Lower lobe of right lung (tissue), 2 donors: ENCODE measurements at regions not wholly inside any gene's neighbourhood (a gene's known extent, or its start where the extent isn't known, plus 50 kb on each side); places are given as distances from the start of the nearest gene placed in this dataset.

ENCODE experiments used
- ATAC-seq, 2 donors: fragments of 200-7000 bp; cut with Tn5 transposase; one replicate each; pipeline ENCODE4 v1.9.1; 2020 to 2022; ENCODE audit warnings: mild to moderate bottlenecking in 2 of 2, moderate library complexity in 2 of 2
- DNase-seq: peaks from one replicate; pipeline ENCODE4 v3.0.0-alpha.2; 2020
- H3K27ac ChIP-seq: fragments of 200-600 bp; one replicate; pipeline ENCODE4 v1.8.0; 2022
- H3K27me3 ChIP-seq: fragments of 200-600 bp; one replicate; pipeline ENCODE4 v1.8.0; 2022; ENCODE audit warnings: low read depth
- H3K36me3 ChIP-seq: fragments of 200-600 bp; one replicate; pipeline ENCODE4 v1.8.0; 2022; ENCODE audit warnings: mild to moderate bottlenecking
- H3K4me1 ChIP-seq: fragments of 200-600 bp; one replicate; pipeline ENCODE4 v1.8.0; 2022
- H3K4me3 ChIP-seq: fragments of 200-600 bp; one replicate; pipeline ENCODE4 v1.8.0; 2022; ENCODE audit warnings: mild to moderate bottlenecking
- H3K9me3 ChIP-seq: fragments of 200-600 bp; one replicate; pipeline ENCODE4 v1.8.0; 2022
- CTCF ChIP-seq: fragments of 200-600 bp; IDR thresholded peaks from one replicate; pipeline ENCODE4 v1.8.0; 2022; ENCODE audit warnings: antibody characterized with exemption, mild to moderate bottlenecking
- intact Hi-C: fragments of 100-400 bp; cut with DNase I; formaldehyde crosslinking; loops from one replicate; pipeline ENCODE4 v1.11.0; 2022
- donor health status: DM: no; HTN: yes; CAD: no; lungs with severe emphysema.

- no peaks in the 10 kb centered on the region for H3K27me3 ChIP-seq
- H3K9me3 ChIP-seq = no peaks in the 10 kb centered on the region
- no peaks in the 10 kb centered on the region for H3K4me1 ChIP-seq
- no peak overlapping the region for H3K27ac ChIP-seq
- DNase-seq = no peak
- intact Hi-C loops = no loop called here
- no peak overlapping the region for H3K4me3 ChIP-seq
- no peak for TF ChIP-seq CTCF
- no peaks in the 10 kb centered on the region for H3K36me3 ChIP-seq
- ATAC-seq = no peak
Observed at GRCh38 chr4:132071815-132072214, 1077.3 kb upstream of the PCDH10 start.

DNA sequence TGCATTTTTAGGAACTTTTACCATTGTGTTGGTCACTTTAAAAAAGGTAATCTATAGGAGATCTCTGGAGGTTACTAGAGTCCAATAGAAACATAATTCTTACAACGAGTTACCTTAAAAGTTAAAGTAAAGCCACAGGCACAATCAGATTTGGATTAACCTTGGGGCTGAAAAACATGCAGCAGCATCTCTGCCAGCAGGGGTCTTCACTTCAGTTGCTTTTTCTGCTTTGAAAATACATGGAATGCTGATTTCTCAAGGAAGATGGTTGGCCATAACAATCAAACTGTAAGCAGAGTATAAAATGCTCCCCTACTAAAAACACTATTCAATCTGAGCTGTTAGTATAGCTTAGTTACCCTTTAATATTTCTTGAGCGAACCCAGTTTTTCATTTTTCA is 1072.3 kb upstream of the PCDH10 start:
- Histone ChIP-seq H3K4me1 (no peaks in the 10 kb centered on the region), H3K36me3 (no peaks in the 10 kb centered on the region), H3K4me3 (no peak overlapping the region), H3K9me3 (no peaks in the 10 kb centered on the region), H3K27me3 (no peaks in the 10 kb centered on the region), H3K27ac (no peak overlapping the region)
- no peak for TF ChIP-seq CTCF
- DNase-seq (no peak), ATAC-seq (no peak)
- intact Hi-C loops = no loop called here

DNA sequence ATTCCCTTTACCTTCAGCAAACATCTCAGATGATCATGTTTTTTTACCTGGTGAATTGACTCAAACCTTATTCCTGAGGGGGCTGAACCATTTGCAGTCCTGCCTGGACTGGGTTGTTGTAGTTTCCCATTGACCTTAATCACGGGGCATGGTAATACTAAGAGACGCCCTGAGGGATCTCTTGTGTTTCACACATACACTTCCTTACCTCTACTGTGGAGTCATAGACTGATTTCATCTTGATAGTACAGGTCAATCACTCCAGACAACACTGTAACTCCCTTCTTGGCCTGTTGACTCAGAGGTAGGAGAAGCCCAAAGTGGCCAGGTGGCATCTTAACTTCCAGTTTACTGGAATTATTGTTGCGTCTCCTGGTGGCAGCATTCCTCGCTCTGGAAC is 1064.0 kb upstream of the PCDH10 start:
- Histone ChIP-seq H3K4me1 (no peaks in the 10 kb centered on the region), H3K36me3 (no peaks in the 10 kb centered on the region), H3K27me3 (no peaks in the 10 kb centered on the region), H3K27ac (no peak overlapping the region), H3K4me3 (no peak overlapping the region), H3K9me3 (no peaks in the 10 kb centered on the region)
- no peak for TF ChIP-seq CTCF
- DNase-seq = no peak
- intact Hi-C loops = no loop called here
- no peak for ATAC-seq

GRCh38 chr4:132094017-132094416 is 1055.1 kb upstream of the PCDH10 start:
- no peak for TF ChIP-seq CTCF
- no peaks in the 10 kb centered on the region for H3K9me3 ChIP-seq
- ATAC-seq (no peak), DNase-seq (no peak)
- intact Hi-C loops = no loop called here
- H3K36me3 ChIP-seq = no peaks in the 10 kb centered on the region
- H3K4me3 ChIP-seq = no peak overlapping the region
- H3K27me3 ChIP-seq = no peaks in the 10 kb centered on the region
- no peak overlapping the region for H3K27ac ChIP-seq
- no peaks in the 10 kb centered on the region for H3K4me1 ChIP-seq

GRCh38 chr4:132097041-132097440 is 1052.1 kb upstream of the PCDH10 start:
- no peak for TF ChIP-seq CTCF
- Histone ChIP-seq H3K4me3 (no peak overlapping the region), H3K27me3 (no peaks in the 10 kb centered on the region), H3K27ac (no peak overlapping the region), H3K36me3 (no peaks in the 10 kb centered on the region), H3K4me1 (no peaks in the 10 kb centered on the region), H3K9me3 (no peaks in the 10 kb centered on the region)
- DNase-seq = no peak
- intact Hi-C loops = no loop called here
- ATAC-seq = no peak

DNA sequence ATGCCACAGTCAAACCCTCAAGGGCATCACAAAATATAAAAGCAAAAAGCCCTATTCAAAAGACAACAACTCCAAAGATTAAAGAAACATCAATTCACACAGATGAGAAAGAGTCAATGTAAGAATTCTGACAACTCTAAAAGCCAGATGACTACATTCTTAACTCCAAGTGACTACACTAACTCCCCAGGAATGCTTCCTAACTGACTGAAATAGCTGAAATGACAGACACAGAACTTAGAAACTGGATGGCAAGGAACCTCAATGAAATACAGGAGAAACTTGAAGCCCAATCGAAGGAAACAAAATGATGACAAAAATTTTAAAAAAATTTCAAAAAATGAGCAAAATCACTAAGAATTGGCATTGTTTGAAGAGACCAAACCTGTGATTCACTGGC is 1047.6 kb upstream of the PCDH10 start:
- no peaks in the 10 kb centered on the region for H3K4me1 ChIP-seq
- no peaks in the 10 kb centered on the region for H3K36me3 ChIP-seq
- H3K27ac ChIP-seq = no peak overlapping the region
- no peak overlapping the region for H3K4me3 ChIP-seq
- intact Hi-C loops = no loop called here
- ATAC-seq (no peak), DNase-seq (no peak)
- no peak for TF ChIP-seq CTCF
- no peaks in the 10 kb centered on the region for H3K27me3 ChIP-seq
- H3K9me3 ChIP-seq = no peaks in the 10 kb centered on the region
